H9 (cell line): ENCODE measurements at regions not wholly inside any gene's neighbourhood (a gene's known extent, or its start where the extent isn't known, plus 50 kb on each side); places are given as distances from the start of the nearest gene placed in this dataset.

ENCODE experiments used
- DNase-seq: peaks from one replicate; pipeline ENCODE4 v3.0.0-alpha.2; 2017
- H2AFZ ChIP-seq: one replicate; pipeline ENCODE4 v1.6.1; 2013; ENCODE audit warnings: mild to moderate bottlenecking, low read length, control low read depth, moderate library complexity
- H2AK5ac ChIP-seq: 2 replicates; pipeline ENCODE4 v1.6.1; 2013; ENCODE audit warnings: low read length, control low read depth, mixed read lengths; ENCODE audit not compliant: insufficient read length
- H2BK120ac ChIP-seq: one replicate; pipeline ENCODE4 v1.6.1; 2013; ENCODE audit warnings: low read depth, mild to moderate bottlenecking, low read length, control low read depth, inconsistent platforms; ENCODE audit not compliant: poor library complexity, severe bottlenecking
- H2BK12ac ChIP-seq: 2 replicates; pipeline ENCODE4 v1.6.1; 2013; ENCODE audit warnings: low read length, control low read depth, mixed read lengths, low read depth; ENCODE audit not compliant: insufficient read length
- H2BK15ac ChIP-seq: 2 replicates; pipeline ENCODE4 v1.6.1; 2013; ENCODE audit warnings: low read depth, low read length, control low read depth
- H2BK20ac ChIP-seq: one replicate; pipeline ENCODE4 v1.6.1; 2013; ENCODE audit warnings: low read depth, mild to moderate bottlenecking, low read length, control low read depth, inconsistent platforms; ENCODE audit not compliant: poor library complexity, severe bottlenecking
- H2BK5ac ChIP-seq: 2 replicates; pipeline ENCODE4 v1.6.1; 2013; ENCODE audit warnings: low read length, control low read depth, mixed read lengths; ENCODE audit not compliant: insufficient read length
- H3K14ac ChIP-seq: 2 replicates; pipeline ENCODE4 v1.6.1; 2013; ENCODE audit warnings: low read length, control low read depth; ENCODE audit not compliant: insufficient read depth
- H3K18ac ChIP-seq: 2 replicates; pipeline ENCODE4 v1.6.1; 2013; ENCODE audit warnings: low read depth, mild to moderate bottlenecking, mixed read lengths, low read length, control low read depth; ENCODE audit not compliant: insufficient read length
- H3K23ac ChIP-seq: 2 replicates; pipeline ENCODE4 v1.6.1; 2013; ENCODE audit warnings: low read length, control low read depth, mixed read lengths, low read depth; ENCODE audit not compliant: insufficient read length
- H3K23me2 ChIP-seq: 2 replicates; pipeline ENCODE4 v1.6.1; 2013; ENCODE audit warnings: low read depth, mild to moderate bottlenecking, mixed read lengths, low read length, control low read depth; ENCODE audit not compliant: insufficient read length, poor library complexity, severe bottlenecking
- H3K27ac ChIP-seq: 2 replicates; pipeline ENCODE4 v1.5.1; 2013; ENCODE audit warnings: low read length, control low read depth, mixed read lengths, low read depth; ENCODE audit not compliant: insufficient read length
- H3K27me3 ChIP-seq: 2 replicates; pipeline ENCODE4 v1.6.1; 2013; ENCODE audit warnings: low read length, control low read depth, inconsistent platforms; ENCODE audit not compliant: insufficient read depth
- H3K4ac ChIP-seq: 2 replicates; pipeline ENCODE4 v1.6.1; 2013; ENCODE audit warnings: low read depth, mild to moderate bottlenecking, control low read depth, inconsistent platforms, low read length, moderate library complexity
- H3K4me1 ChIP-seq: 2 replicates; pipeline ENCODE4 v1.6.1; 2013; ENCODE audit warnings: low read length, control low read depth, inconsistent platforms; ENCODE audit not compliant: insufficient read depth
- H3K4me2 ChIP-seq: 2 replicates; pipeline ENCODE4 v1.6.1; 2013; ENCODE audit warnings: low read length, control low read depth, mixed read lengths; ENCODE audit not compliant: insufficient read length, insufficient read depth
- H3K56ac ChIP-seq: 2 replicates; pipeline ENCODE4 v1.6.1; 2013; ENCODE audit warnings: low read depth, mild to moderate bottlenecking, mixed read lengths, low read length, control low read depth; ENCODE audit not compliant: insufficient read length
- H3K79me1 ChIP-seq: 2 replicates; pipeline ENCODE4 v1.6.1; 2013; ENCODE audit warnings: low read depth, mild to moderate bottlenecking, moderate library complexity, low read length, control low read depth, inconsistent platforms; ENCODE audit not compliant: insufficient read depth, poor library complexity, severe bottlenecking
- H3K79me2 ChIP-seq: 2 replicates; pipeline ENCODE4 v1.6.1; 2013; ENCODE audit warnings: low read length, control low read depth, inconsistent platforms; ENCODE audit not compliant: insufficient read depth
- H3K9ac ChIP-seq: 2 replicates; pipeline ENCODE4 v1.6.1; 2013; ENCODE audit warnings: low read length, control low read depth, mixed read lengths; ENCODE audit not compliant: insufficient read length; ENCODE audit errors: extremely low read depth
- H3K9me3 ChIP-seq: one replicate; pipeline ENCODE4 v1.6.1; 2013; ENCODE audit warnings: low read depth, low read length, inconsistent platforms; ENCODE audit not compliant: control insufficient read depth
- H3T11ph ChIP-seq: one replicate; pipeline ENCODE4 v1.6.1; 2013; ENCODE audit warnings: mild to moderate bottlenecking, low read length, control low read depth, inconsistent platforms
- H4K20me1 ChIP-seq: one replicate; pipeline ENCODE4 v1.6.1; 2013; ENCODE audit not compliant: control insufficient read depth, insufficient read length, insufficient read depth
- H4K5ac ChIP-seq: 2 replicates; pipeline ENCODE4 v1.6.1; 2013; ENCODE audit warnings: low read depth, mild to moderate bottlenecking, mixed read lengths, low read length, control low read depth; ENCODE audit not compliant: insufficient read length
- H4K8ac ChIP-seq: replicated peaks from 2 replicates; pipeline ENCODE4 v1.6.1; 2013; ENCODE audit warnings: low read length, control low read depth, mixed read lengths, low read depth; ENCODE audit not compliant: insufficient read length
- H4K91ac ChIP-seq: 2 replicates; pipeline ENCODE4 v1.6.1; 2013; ENCODE audit warnings: low read depth, mild to moderate bottlenecking, moderate library complexity, mixed read lengths, low read length, control low read depth; ENCODE audit not compliant: insufficient read length
- H3K27ac Mint-ChIP-seq, 3 experiments: 2 replicates in 2 of 3; 3 replicates in 1 of 3; pipeline ENCODE4 v1.8.0; 2020 to 2021; ENCODE audit warnings: mixed read lengths in 3 of 3, mild to moderate bottlenecking in 1 of 3, moderate library complexity in 1 of 3
- H3K27me3 Mint-ChIP-seq: 2 replicates; pipeline ENCODE4 v1.8.0; 2021; ENCODE audit warnings: low read depth, mild to moderate bottlenecking, moderate library complexity, mixed read lengths
- H3K36me3 Mint-ChIP-seq, 3 experiments: 2 replicates in 2 of 3; 3 replicates in 1 of 3; pipeline ENCODE4 v1.8.0; 2020 to 2021; ENCODE audit warnings: low read depth in 3 of 3, mixed read lengths in 3 of 3; ENCODE audit not compliant: insufficient read depth in 1 of 3
- H3K4me1 Mint-ChIP-seq, 2 experiments: 2 replicates each; pipeline ENCODE4 v1.8.0; 2020; ENCODE audit warnings: mixed read lengths in 2 of 2
- H3K4me3 Mint-ChIP-seq, 2 experiments: 2 replicates in 1 of 2; 3 replicates in 1 of 2; pipeline ENCODE4 v1.8.0; 2020 to 2021; ENCODE audit warnings: mild to moderate bottlenecking in 2 of 2, mixed read lengths in 2 of 2, moderate library complexity in 1 of 2
- H3K9me3 Mint-ChIP-seq, 2 experiments: 2 replicates in 1 of 2; 3 replicates in 1 of 2; pipeline ENCODE4 v1.8.0; 2020; ENCODE audit warnings: mild to moderate bottlenecking in 2 of 2, mixed read lengths in 2 of 2, moderate library complexity in 1 of 2
- CTCF ChIP-seq: fragments of 200-600 bp; sonication (generic); conservative IDR thresholded peaks from 3 replicates; pipeline ENCODE4 v1.8.0; 2021; ENCODE audit warnings: antibody characterized with exemption, mild to moderate bottlenecking
- WGBS: extraction: QIAGEN DNeasy Blood & Tissue Kit; methylation state at CpG from one replicate; pipeline ENCODE4 v1.1.7; 2013; ENCODE audit warnings: missing lambda C conversion rate, low lambda C conversion rate, mixed read lengths; ENCODE audit not compliant: insufficient read length; ENCODE audit errors: extremely low coverage; 5-methylcytosine and 5-hydroxymethylcytosine counted together

- H3K23ac ChIP-seq: no peak overlapping the region
- no peak overlapping the region for H3K4me2 ChIP-seq
- H3K18ac ChIP-seq: no peak overlapping the region
- no peak overlapping the region for H3K14ac ChIP-seq
- no peaks in the 10 kb centered on the region for H4K20me1 ChIP-seq
- H2BK12ac ChIP-seq: no peak overlapping the region
- no peak overlapping the region for H4K91ac ChIP-seq
- H2AFZ ChIP-seq: no peak overlapping the region
- no peak overlapping the region for H3T11ph ChIP-seq
- H2BK20ac ChIP-seq: no peak overlapping the region
- no peak overlapping the region for H3K27ac ChIP-seq
- H3K9ac ChIP-seq: no peak overlapping the region
- no CpG with 5 or more reads among the region's 3 CpGs for WGBS
- Mint-ChIP-seq H3K27me3 (no peaks in the 10 kb centered on the region), H3K9me3 (no peaks in the 10 kb centered on the region), H3K36me3 (no peaks in the 10 kb centered on the region), H3K4me3 (no peak overlapping the region), H3K27ac (no peak overlapping the region; a peak in 1 of 7 replicates), H3K4me1 (peaks cover 5 to 6% of the 10 kb centered on the region in 2 experiments)
- no peaks in the 10 kb centered on the region for H3K9me3 ChIP-seq
- TF ChIP-seq CTCF: no peak
- H3K27me3 ChIP-seq: no peaks in the 10 kb centered on the region
- H3K79me1 ChIP-seq: no peaks in the 10 kb centered on the region
- no peak overlapping the region for H2AK5ac ChIP-seq
- no peak overlapping the region for H2BK5ac ChIP-seq
- H2BK120ac ChIP-seq: no peak overlapping the region
- no peak overlapping the region for H3K56ac ChIP-seq
- no peaks in the 10 kb centered on the region for H3K23me2 ChIP-seq
- no peaks in the 10 kb centered on the region for H3K4me1 ChIP-seq
- H3K4ac ChIP-seq: no peak overlapping the region
- H4K8ac ChIP-seq: no peak overlapping the region
- no peak for DNase-seq
- no peak overlapping the region for H4K5ac ChIP-seq
- H2BK15ac ChIP-seq: no peak overlapping the region
- H3K79me2 ChIP-seq: no peaks in the 10 kb centered on the region
Observed at GRCh38 chr1:195965036-195965435, 643.2 kb downstream of the KCNT2 start.
